Peyer's patch (tissue), 4 donors: ENCODE measurements at regions not wholly inside any gene's neighbourhood (a gene's known extent, or its start where the extent isn't known, plus 50 kb on each side); places are given as distances from the start of the nearest gene placed in this dataset.

Experiments
- POLR2A ChIP-seq, 2 donors: fragments of 450-650 bp; IDR thresholded peaks; one replicate each; pipeline ENCODE4 v1.5.1; 2017; ENCODE audit warnings: antibody characterized with exemption in 2 of 2, mild to moderate bottlenecking in 2 of 2, moderate library complexity in 2 of 2
- TF ChIP-seq, protein P1 (sequence below), 6 experiments: fragments of 450-650 bp in 4 of 6; fragments of 200-600 bp in 2 of 6; sonication (generic) in 1 of 6; IDR thresholded peaks; one replicate each; pipeline ENCODE4 v1.5.1; 2017 to 2019; ENCODE audit warnings: antibody characterized with exemption in 6 of 6, mild to moderate bottlenecking in 3 of 6, moderate library complexity in 1 of 6

DNA sequence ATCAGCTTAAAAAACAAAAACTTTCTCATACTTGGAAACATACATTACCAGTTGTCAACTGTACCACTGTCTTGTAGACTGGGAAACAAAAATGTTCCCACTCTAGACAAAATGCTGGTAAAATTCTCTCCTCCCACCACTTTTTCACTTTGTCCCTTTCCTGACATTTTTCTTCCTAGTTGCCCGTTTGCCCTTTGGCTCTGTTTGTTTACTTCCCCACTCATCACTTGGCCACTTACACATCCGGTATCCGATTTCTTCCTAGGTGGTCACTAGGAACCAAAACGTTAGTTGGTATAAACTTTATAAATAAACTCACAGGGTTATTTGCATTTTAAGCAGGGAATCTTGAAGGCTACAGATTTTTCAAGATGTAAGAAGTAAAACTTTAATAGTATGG, 84.9 kb downstream of the METTL4 start:
- TF ChIP-seq, protein P1, sequence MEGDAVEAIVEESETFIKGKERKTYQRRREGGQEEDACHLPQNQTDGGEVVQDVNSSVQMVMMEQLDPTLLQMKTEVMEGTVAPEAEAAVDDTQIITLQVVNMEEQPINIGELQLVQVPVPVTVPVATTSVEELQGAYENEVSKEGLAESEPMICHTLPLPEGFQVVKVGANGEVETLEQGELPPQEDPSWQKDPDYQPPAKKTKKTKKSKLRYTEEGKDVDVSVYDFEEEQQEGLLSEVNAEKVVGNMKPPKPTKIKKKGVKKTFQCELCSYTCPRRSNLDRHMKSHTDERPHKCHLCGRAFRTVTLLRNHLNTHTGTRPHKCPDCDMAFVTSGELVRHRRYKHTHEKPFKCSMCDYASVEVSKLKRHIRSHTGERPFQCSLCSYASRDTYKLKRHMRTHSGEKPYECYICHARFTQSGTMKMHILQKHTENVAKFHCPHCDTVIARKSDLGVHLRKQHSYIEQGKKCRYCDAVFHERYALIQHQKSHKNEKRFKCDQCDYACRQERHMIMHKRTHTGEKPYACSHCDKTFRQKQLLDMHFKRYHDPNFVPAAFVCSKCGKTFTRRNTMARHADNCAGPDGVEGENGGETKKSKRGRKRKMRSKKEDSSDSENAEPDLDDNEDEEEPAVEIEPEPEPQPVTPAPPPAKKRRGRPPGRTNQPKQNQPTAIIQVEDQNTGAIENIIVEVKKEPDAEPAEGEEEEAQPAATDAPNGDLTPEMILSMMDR (IDR thresholded peaks at IDR 0.05), result no peak
- no peak for TF ChIP-seq POLR2A (IDR thresholded peaks at IDR 0.05)
